Fibroblast of skin of abdomen (primary cell): ENCODE measurements at regions not wholly inside any gene's neighbourhood (a gene's known extent, or its start where the extent isn't known, plus 50 kb on each side); places are given as distances from the start of the nearest gene placed in this dataset.
"Not testable (repeated sequence)": the region's sequence is repeated elsewhere in the genome, so short reads cannot be mapped to it uniquely, and the experiment has no call there.

ENCODE experiments used
- DNase-seq: peaks from one replicate; pipeline ENCODE4 v3.0.0-alpha.2; 2013

- peak; percentile 19 for DNase-seq
Observed at GRCh38 chr18:39480494-39481195, 1915.0 kb upstream of the CELF4 start.

- DNase-seq = peak; percentile 47
Observed at GRCh38 chr18:39464006-39464405, 1898.4 kb upstream of the CELF4 start.

- DNase-seq = peak; percentile 43
Observed at GRCh38 chr18:39462436-39462835, 1896.8 kb upstream of the CELF4 start.

- DNase-seq = no peak
Observed at GRCh38 chr18:39460136-39460535, 1894.5 kb upstream of the CELF4 start.

GRCh38 chr18:39455285-39455684 is 1889.7 kb upstream of the CELF4 start:
- peak; percentile 19 for DNase-seq

GRCh38 chr18:39454866-39455265 is 1889.3 kb upstream of the CELF4 start:
- no peak for DNase-seq

- DNase-seq = peak; percentile 36
Observed at GRCh38 chr18:39453882-39454281, 1888.3 kb upstream of the CELF4 start.

- DNase-seq = no peak
Observed at GRCh38 chr18:39453356-39453755, 1887.8 kb upstream of the CELF4 start.

- DNase-seq = no peak
Observed at GRCh38 chr18:39450958-39451357, 1885.4 kb upstream of the CELF4 start.

- DNase-seq = no peak
Observed at GRCh38 chr18:39449566-39449965, 1884.0 kb upstream of the CELF4 start.

GRCh38 chr18:39448942-39449341 is 1883.3 kb upstream of the CELF4 start:
- DNase-seq = no peak

- not testable (repeated sequence) for DNase-seq
Observed at GRCh38 chr18:39444957-39445356, 1879.4 kb upstream of the CELF4 start.

GRCh38 chr18:39441648-39442047 is 1876.0 kb upstream of the CELF4 start:
- no peak for DNase-seq

GRCh38 chr18:39435996-39436395 is 1870.4 kb upstream of the CELF4 start:
- DNase-seq = no peak

- no peak for DNase-seq
Observed at GRCh38 chr18:39435209-39435608, 1869.6 kb upstream of the CELF4 start.

GRCh38 chr18:39434223-39434920 is 1868.8 kb upstream of the CELF4 start:
- no peak for DNase-seq

- no peak for DNase-seq
Observed at GRCh38 chr18:39425172-39425850, 1859.7 kb upstream of the CELF4 start.

- no peak for DNase-seq
Observed at GRCh38 chr18:39424261-39424660, 1858.7 kb upstream of the CELF4 start.

GRCh38 chr18:39421276-39421675 is 1855.7 kb upstream of the CELF4 start:
- DNase-seq = no peak

GRCh38 chr18:39419315-39419714 is 1853.7 kb upstream of the CELF4 start:
- DNase-seq = no peak

GRCh38 chr18:39415471-39415870 is 1849.9 kb upstream of the CELF4 start:
- no peak for DNase-seq

- peak; percentile 8 for DNase-seq
Observed at GRCh38 chr18:39414009-39414700, 1848.6 kb upstream of the CELF4 start.

GRCh38 chr18:39406941-39407340 is 1841.3 kb upstream of the CELF4 start:
- DNase-seq = no peak
